ENCODE measurements at regions not wholly inside any gene's neighbourhood (a gene's known extent, or its start where the extent isn't known, plus 50 kb on each side); places are given as distances from the start of the nearest gene placed in this dataset.

GRCh38 chr22:26887916-26888315 is 230.5 kb downstream of the MIAT start:
- Histone ChIP-seq H3K4me1 (peaks cover 6 to 90% (median 51%) of the 10 kb centered on the region in 4 donors), H3K27me3 (no peaks in the 10 kb centered on the region), H3K4me3 (no peak overlapping the region), H3K27ac (peak overlapping the region; percentile 75 to 77), H3K36me3 (no peaks in the 10 kb centered on the region), H3K9me3 (no peaks in the 10 kb centered on the region)
- no peak for DNase-seq
- no peak for TF ChIP-seq CTCF (IDR thresholded peaks at IDR 0.05)
- intact Hi-C loops (cut with DNase I; ENCODE audit: low total_unique reads), result no loop called here

GRCh38 chr22:26888887-26889286 is 231.5 kb downstream of the MIAT start:
- TF ChIP-seq CTCF (IDR thresholded peaks at IDR 0.05), result no peak
- DNase-seq, result no peak
- Histone ChIP-seq H3K4me1 (peaks cover 6 to 100% (median 60%) of the 10 kb centered on the region in 4 donors), H3K36me3 (no peaks in the 10 kb centered on the region), H3K27ac (peak overlapping the region in 1 of 2 donors; percentile 77), H3K9me3 (no peaks in the 10 kb centered on the region), H3K27me3 (no peaks in the 10 kb centered on the region), H3K4me3 (no peak overlapping the region)
- intact Hi-C loops (cut with DNase I; ENCODE audit: low total_unique reads), result no loop called here

- intact Hi-C loops (cut with DNase I; ENCODE audit: low total_unique reads), result loop anchor here (10.0 kb wide), 1 partner anchor 215 kb away; no protein-coding TSS in a partner anchor
- Histone ChIP-seq H3K4me3 (no peak overlapping the region), H3K36me3 (no peaks in the 10 kb centered on the region), H3K27me3 (no peaks in the 10 kb centered on the region), H3K27ac (peak overlapping the region in 1 of 2 donors; percentile 77), H3K4me1 (peaks cover 6 to 100% (median 63%) of the 10 kb centered on the region in 4 donors), H3K9me3 (no peaks in the 10 kb centered on the region)
- DNase-seq, result no peak
- no peak for TF ChIP-seq CTCF (IDR thresholded peaks at IDR 0.05)
Observed at GRCh38 chr22:26889802-26890201, 232.4 kb downstream of the MIAT start.

- TF ChIP-seq CTCF (IDR thresholded peaks at IDR 0.05), result no peak
- H3K4me1 ChIP-seq, result peaks cover 6 to 100% (median 62%) of the 10 kb centered on the region in 4 donors
- H3K36me3 ChIP-seq, result no peaks in the 10 kb centered on the region
- H3K9me3 ChIP-seq, result no peaks in the 10 kb centered on the region
- no peak overlapping the region for H3K4me3 ChIP-seq
- no peaks in the 10 kb centered on the region for H3K27me3 ChIP-seq
- DNase-seq, result no peak
- intact Hi-C loops (cut with DNase I; ENCODE audit: low total_unique reads), result loop anchor here (10.0 kb wide), 1 partner anchor 214 kb away; no protein-coding TSS in a partner anchor
- H3K27ac ChIP-seq, result peak overlapping the region in 1 of 2 donors; percentile 87
Observed at GRCh38 chr22:26890870-26891269, 233.5 kb downstream of the MIAT start.

GRCh38 chr22:26891429-26891828 is 234.0 kb downstream of the MIAT start:
- H3K9me3 ChIP-seq, result no peaks in the 10 kb centered on the region
- TF ChIP-seq CTCF (IDR thresholded peaks at IDR 0.05), result no peak
- H3K4me1 ChIP-seq, result peaks cover 4 to 100% (median 57%) of the 10 kb centered on the region in 4 donors
- H3K27ac ChIP-seq, result peak overlapping the region in 1 of 2 donors; percentile 87
- H3K4me3 ChIP-seq, result no peak overlapping the region
- DNase-seq, result no peak
- no peaks in the 10 kb centered on the region for H3K27me3 ChIP-seq
- H3K36me3 ChIP-seq, result no peaks in the 10 kb centered on the region
- intact Hi-C loops (cut with DNase I; ENCODE audit: low total_unique reads), result loop anchor here (10.0 kb wide), 1 partner anchor 213 kb away; no protein-coding TSS in a partner anchor

Measured in tibial artery (tissue), 4 donors.